Activated naive CD4-positive, alpha-beta T cell treated with anti-CD3 and anti-CD28 coated beads, Interleukin-2, amount 50 U/mL, for 72 hours (primary cell): ENCODE measurements at regions not wholly inside any gene's neighbourhood (a gene's known extent, or its start where the extent isn't known, plus 50 kb on each side); places are given as distances from the start of the nearest gene placed in this dataset.

Experiments
- ATAC-seq, 2 donors: fragments of 150-1000 bp; cut with Tn5 transposase; 2 replicates each; pipeline ENCODE4 v1.10.0; 2021; ENCODE audit warnings: mild to moderate bottlenecking in 2 of 2, moderate library complexity in 2 of 2
- DNase-seq, 2 donors: peaks; one replicate each; pipeline ENCODE4 v3.0.0; 2021 to 2022; ENCODE audit warnings: low spot score in 2 of 2
- H3K27ac Mint-ChIP-seq, 2 donors: one replicate each; pipeline ENCODE4 v1.8.0; 2022; ENCODE audit warnings: mild to moderate bottlenecking in 2 of 2, mixed read lengths in 2 of 2
- H3K36me3 Mint-ChIP-seq, 2 donors: one replicate each; pipeline ENCODE4 v1.8.0; 2022; ENCODE audit warnings: mixed read lengths in 2 of 2
- H3K9me3 Mint-ChIP-seq, 2 donors: one replicate each; pipeline ENCODE4 v1.8.0; 2022; ENCODE audit warnings: mixed read lengths in 2 of 2

- no peak overlapping the region for H3K27ac Mint-ChIP-seq
- H3K9me3 Mint-ChIP-seq: no peaks in the 10 kb centered on the region
- no peaks in the 10 kb centered on the region for H3K36me3 Mint-ChIP-seq
- ATAC-seq (no peak), DNase-seq (no peak)
Observed at GRCh38 chr1:48164571-48164970, 57.9 kb upstream of the SLC5A9 start.

- Mint-ChIP-seq H3K36me3 (no peaks in the 10 kb centered on the region), H3K9me3 (no peaks in the 10 kb centered on the region), H3K27ac (no peak overlapping the region)
- no peak for ATAC-seq
- no peak for DNase-seq
Observed at GRCh38 chr1:48160486-48161132, 61.9 kb upstream of the SLC5A9 start.

GRCh38 chr1:48139275-48139674 is 83.2 kb upstream of the SLC5A9 start:
- DNase-seq: no peak
- Mint-ChIP-seq H3K36me3 (peaks cover 0 to 6% of the 10 kb centered on the region in 2 donors), H3K27ac (no peak overlapping the region), H3K9me3 (no peaks in the 10 kb centered on the region)
- no peak for ATAC-seq

GRCh38 chr1:48127735-48128685 is 94.5 kb upstream of the SLC5A9 start:
- no peak for DNase-seq
- ATAC-seq: no peak
- Mint-ChIP-seq H3K36me3 (peaks cover 0 to under 1% of the 10 kb centered on the region in 2 donors), H3K27ac (no peak overlapping the region), H3K9me3 (no peaks in the 10 kb centered on the region)

GRCh38 chr1:48123647-48124046 is 98.9 kb upstream of the SLC5A9 start:
- no peak for DNase-seq
- no peak for ATAC-seq
- Mint-ChIP-seq H3K36me3 (peaks cover 0 to 4% of the 10 kb centered on the region in 2 donors), H3K27ac (no peak overlapping the region), H3K9me3 (peaks cover 0 to 3% of the 10 kb centered on the region in 2 donors)

GRCh38 chr1:48121955-48122354 is 100.6 kb upstream of the SLC5A9 start:
- ATAC-seq (no peak), DNase-seq (no peak)
- H3K27ac Mint-ChIP-seq: no peak overlapping the region
- H3K9me3 Mint-ChIP-seq: peaks cover 0 to 3% of the 10 kb centered on the region in 2 donors
- peaks cover 0 to 4% of the 10 kb centered on the region in 2 donors for H3K36me3 Mint-ChIP-seq

- Mint-ChIP-seq H3K9me3 (peaks cover 0 to 3% of the 10 kb centered on the region in 2 donors), H3K36me3 (peaks cover 0 to 4% of the 10 kb centered on the region in 2 donors), H3K27ac (no peak overlapping the region)
- no peak for DNase-seq
- ATAC-seq: no peak
Observed at GRCh38 chr1:48120621-48121020, 101.9 kb upstream of the SLC5A9 start.

GRCh38 chr1:48115835-48116234 is 106.7 kb upstream of the SLC5A9 start:
- DNase-seq (no peak), ATAC-seq (no peak)
- Mint-ChIP-seq H3K27ac (no peak overlapping the region), H3K36me3 (peaks cover 0 to 4% of the 10 kb centered on the region in 2 donors), H3K9me3 (peaks cover 0 to 3% of the 10 kb centered on the region in 2 donors)

- Mint-ChIP-seq H3K9me3 (no peaks in the 10 kb centered on the region), H3K36me3 (no peaks in the 10 kb centered on the region), H3K27ac (no peak overlapping the region)
- ATAC-seq: no peak
- no peak for DNase-seq
Observed at GRCh38 chr1:48114596-48115382, 107.7 kb upstream of the SLC5A9 start.

GRCh38 chr1:48109390-48110013 is 112.3 kb upstream of the TRABD2B start:
- H3K36me3 Mint-ChIP-seq: no peaks in the 10 kb centered on the region
- H3K27ac Mint-ChIP-seq: no peak overlapping the region
- DNase-seq (no peak), ATAC-seq (no peak)
- H3K9me3 Mint-ChIP-seq: no peaks in the 10 kb centered on the region

GRCh38 chr1:48107516-48107915 is 110.3 kb upstream of the TRABD2B start:
- ATAC-seq (peak; percentile 54 to 82), DNase-seq (no peak)
- Mint-ChIP-seq H3K9me3 (no peaks in the 10 kb centered on the region), H3K27ac (peak overlapping the region in 1 of 2 donors; percentile 95), H3K36me3 (no peaks in the 10 kb centered on the region)

GRCh38 chr1:48106049-48106448 is 108.9 kb upstream of the TRABD2B start:
- no peak for ATAC-seq
- no peak overlapping the region for H3K27ac Mint-ChIP-seq
- H3K9me3 Mint-ChIP-seq: no peaks in the 10 kb centered on the region
- no peak for DNase-seq
- H3K36me3 Mint-ChIP-seq: no peaks in the 10 kb centered on the region

- Mint-ChIP-seq H3K27ac (no peak overlapping the region), H3K9me3 (no peaks in the 10 kb centered on the region), H3K36me3 (no peaks in the 10 kb centered on the region)
- ATAC-seq (no peak), DNase-seq (no peak)
Observed at GRCh38 chr1:48105165-48105564, 108.0 kb upstream of the TRABD2B start.

- ATAC-seq: no peak
- H3K9me3 Mint-ChIP-seq: no peaks in the 10 kb centered on the region
- no peaks in the 10 kb centered on the region for H3K36me3 Mint-ChIP-seq
- no peak overlapping the region for H3K27ac Mint-ChIP-seq
- no peak for DNase-seq
Observed at GRCh38 chr1:48103495-48103894, 106.3 kb upstream of the TRABD2B start.

- Mint-ChIP-seq H3K36me3 (no peaks in the 10 kb centered on the region), H3K9me3 (no peaks in the 10 kb centered on the region), H3K27ac (no peak overlapping the region)
- no peak for ATAC-seq
- DNase-seq: no peak
Observed at GRCh38 chr1:48102766-48103165, 105.6 kb upstream of the TRABD2B start.

- Mint-ChIP-seq H3K27ac (no peak overlapping the region), H3K9me3 (no peaks in the 10 kb centered on the region), H3K36me3 (no peaks in the 10 kb centered on the region)
- ATAC-seq: no peak
- DNase-seq: no peak
Observed at GRCh38 chr1:48099072-48099773, 102.0 kb upstream of the TRABD2B start.
